NOMO-1 treated with dmso at 0.1 percent for 144 hours (cell line): ENCODE measurements at regions not wholly inside any gene's neighbourhood (a gene's known extent, or its start where the extent isn't known, plus 50 kb on each side); places are given as distances from the start of the nearest gene placed in this dataset.

ENCODE experiments used
- DNase-seq: peaks from one replicate; lab custom pipeline; 2025; ENCODE audit not compliant: unreplicated experiment; lab: John Stamatoyannopoulos, UW

DNA sequence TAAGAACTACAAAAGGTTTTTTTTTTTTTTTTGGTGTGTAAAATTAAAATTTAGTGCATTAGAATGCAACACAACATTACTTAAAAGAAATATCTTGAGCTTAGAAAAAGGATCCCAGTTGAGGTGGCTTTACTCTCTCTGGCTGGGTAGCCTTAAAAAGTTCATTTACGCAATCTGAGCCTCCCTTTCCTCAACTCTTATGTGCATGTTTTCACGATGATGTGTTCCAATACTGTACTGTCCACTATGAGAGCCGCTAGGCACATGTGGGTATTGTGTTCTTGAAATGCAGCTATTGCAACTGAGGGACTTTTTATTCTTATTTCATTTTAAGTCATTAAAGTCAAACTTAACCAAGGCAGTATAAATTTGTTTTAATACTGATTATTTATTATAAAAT is 460.9 kb upstream of the SYT1 start:
- DNase-seq: no peak

DNA sequence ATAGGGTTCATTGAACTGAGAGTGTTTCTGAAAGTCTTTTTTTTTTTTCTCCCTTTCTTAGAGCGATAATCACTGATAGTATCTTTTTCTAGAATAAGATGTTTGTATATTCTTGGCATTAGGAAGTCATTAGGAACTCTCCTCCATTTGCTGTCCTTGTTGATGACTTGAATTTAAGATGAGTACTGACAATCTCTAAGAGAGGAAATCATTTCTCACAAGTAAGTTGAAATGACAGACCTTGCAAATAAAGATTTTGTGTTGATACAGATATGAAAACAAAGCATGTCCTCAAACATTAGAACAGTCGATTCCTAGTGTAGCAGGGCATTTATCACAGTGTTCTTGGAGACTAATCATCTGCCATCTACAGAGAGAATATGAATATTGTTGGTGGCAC is 458.4 kb upstream of the SYT1 start:
- no peak for DNase-seq

DNA sequence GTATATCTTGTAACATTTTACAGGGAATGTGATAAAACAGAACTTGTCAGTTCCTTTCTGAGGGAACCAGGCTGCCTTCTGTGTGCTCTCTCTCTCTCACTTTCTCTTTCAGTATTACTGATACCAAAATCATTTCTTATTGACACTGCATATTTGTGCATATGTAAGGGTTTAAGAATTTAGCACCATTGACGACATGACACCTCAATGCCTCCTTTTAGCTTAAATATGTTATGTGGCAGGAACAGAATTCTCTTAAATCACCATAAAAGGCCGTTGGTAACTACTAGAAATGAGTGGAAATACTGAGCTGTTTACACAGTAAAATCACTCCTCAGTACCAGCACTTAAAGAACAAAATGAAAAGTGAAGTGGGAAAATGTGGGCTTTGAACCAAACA is 457.7 kb upstream of the SYT1 start:
- DNase-seq: no peak

DNA sequence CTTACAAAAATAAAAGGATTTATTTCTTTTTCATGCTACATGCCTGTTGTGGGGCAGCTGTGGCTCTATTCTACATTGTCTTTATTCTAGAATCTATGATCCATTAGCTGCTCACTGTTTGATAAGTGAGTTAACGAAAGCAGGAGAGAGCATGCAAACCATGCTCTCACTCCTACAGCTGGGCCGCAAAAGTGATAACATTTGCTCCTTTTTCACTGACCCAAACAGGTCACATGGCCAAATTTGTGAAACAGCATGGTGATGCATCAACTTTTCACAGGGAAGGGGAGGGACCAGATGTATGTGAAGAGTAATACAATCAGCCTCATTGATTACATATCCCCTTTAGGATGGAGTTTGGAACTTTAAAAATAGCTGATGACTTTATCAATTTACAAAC is 456.9 kb upstream of the SYT1 start:
- DNase-seq: no peak

DNA sequence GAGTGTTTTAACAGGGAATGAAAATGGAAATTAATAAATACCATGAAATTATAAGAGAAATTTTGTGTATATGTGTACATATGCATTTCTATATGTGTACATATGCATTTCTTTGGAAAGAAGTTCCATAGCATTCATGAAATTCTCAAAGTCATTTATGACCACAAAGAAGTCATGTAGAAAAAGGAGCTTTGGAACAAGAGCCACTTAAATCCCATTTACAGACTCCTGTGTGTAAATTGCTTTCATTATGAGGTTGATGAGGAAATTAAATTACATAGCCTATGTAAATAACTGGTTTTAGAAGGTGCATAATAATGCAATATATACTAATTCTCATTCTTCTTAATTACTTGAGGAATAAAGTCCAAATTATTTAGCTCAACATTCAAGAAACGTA is 450.5 kb upstream of the SYT1 start:
- DNase-seq: no peak

DNA sequence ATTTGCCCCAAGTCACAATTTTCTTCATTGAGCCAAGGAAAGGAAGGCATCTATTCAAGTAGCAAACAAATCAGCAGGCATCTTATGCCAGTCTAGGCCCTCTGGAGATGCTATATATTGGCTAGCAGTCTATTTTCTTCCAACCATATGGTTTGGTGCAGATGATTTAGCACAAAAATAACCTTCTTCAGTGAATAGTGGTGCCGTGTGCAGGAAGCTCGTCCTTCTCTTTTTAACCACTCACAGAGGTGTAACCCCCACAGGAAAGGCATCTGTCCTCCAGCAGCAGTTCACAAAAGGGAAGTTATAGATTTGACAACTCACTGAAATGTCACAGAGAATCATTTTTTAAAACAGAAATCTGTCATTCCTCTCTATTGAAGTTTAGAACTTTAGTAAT is 445.7 kb upstream of the SYT1 start:
- DNase-seq: peak; percentile 75

DNA sequence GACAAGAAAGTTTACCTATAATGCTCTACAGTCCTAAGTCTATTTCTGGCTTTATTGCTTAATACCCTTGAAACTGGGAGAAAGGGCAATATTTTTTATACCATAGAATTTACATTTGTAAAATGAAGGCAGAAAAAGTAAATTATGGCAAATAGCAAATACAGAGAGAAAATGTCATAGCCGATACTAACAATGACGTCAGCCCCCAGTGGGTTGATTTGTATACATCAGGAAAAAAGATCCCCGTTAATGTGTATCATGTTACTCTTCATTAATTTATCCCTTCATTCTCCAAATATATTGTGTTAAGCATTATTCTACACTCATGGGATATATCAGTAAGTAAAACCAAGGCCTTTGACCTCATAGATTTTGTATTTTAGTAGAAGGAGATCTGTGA is 445.1 kb upstream of the SYT1 start:
- no peak for DNase-seq

DNA sequence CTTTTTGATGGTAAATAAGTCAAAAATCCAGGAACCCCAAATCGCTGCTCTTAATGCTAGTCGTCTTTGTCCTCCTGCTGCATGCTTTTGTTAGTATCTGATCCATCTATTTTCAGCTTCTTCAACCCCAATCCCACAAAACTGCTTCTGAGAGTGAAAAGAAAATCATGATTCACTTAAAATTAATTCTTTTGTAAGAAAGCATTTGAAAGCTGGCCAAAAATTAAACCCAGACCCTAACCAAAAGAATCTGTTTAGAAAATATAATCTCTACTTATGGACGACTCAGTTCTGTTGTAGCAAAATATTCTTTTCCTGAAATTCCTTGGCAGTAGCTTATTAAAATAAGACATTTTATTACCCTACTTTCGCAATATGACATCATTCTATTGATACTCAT is 443.6 kb upstream of the SYT1 start:
- DNase-seq: no peak

DNA sequence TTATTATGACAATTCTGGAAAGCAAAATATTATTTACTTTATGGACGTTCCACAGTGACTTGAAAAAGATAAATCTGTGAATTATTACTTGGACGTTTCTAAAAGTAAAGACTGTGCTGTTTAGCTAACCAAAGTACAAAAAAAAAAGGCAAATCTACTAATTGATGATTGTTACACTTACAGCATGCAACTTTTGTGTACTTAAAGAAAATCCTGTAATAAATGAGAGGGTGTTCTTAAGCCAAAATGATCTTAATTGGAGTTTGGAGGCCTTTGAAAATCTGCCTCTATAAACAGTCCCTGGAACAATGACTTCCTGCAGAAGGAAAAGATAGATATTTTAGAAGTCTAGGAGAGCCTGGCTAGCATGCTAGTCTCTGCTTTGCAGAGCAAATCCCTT is 434.0 kb upstream of the SYT1 start:
- no peak for DNase-seq

DNA sequence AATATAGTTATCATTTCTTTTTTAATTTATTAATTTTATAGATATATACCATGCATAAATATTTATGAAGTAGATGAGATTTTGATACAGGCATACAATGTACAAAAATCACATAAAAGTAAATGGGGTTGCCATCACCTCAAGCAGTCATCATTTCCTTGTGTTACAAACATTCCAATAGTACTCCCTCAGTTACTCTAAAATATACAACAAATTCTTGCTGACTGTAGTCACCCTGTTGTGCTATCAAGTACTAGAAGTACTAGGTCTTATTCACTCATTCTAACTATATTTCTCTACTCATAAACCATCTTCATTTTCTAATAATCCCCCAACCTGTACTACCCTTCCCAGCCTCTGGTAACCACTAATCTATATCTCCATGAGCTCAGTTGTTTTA is 432.6 kb upstream of the SYT1 start:
- no peak for DNase-seq

DNA sequence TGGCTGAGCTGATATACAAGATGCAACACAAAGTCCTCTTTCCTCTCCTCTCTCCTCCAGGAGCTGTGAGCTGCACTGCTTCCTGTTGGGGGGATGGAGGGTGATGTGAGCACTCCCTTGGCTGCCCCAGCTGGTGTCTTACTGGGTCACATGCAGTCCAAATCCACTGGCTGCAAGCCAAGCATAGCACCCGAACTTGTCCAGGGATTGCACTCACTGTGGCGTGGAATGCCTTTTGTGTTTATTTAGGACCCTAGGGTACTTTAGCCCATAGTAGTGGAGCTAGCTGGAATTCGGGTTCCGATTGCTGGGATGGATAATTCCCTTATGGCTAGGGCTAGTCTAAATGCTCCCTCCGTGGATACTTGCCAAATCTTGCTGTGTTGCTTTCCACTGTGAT is 424.9 kb upstream of the SYT1 start:
- DNase-seq: no peak

DNA sequence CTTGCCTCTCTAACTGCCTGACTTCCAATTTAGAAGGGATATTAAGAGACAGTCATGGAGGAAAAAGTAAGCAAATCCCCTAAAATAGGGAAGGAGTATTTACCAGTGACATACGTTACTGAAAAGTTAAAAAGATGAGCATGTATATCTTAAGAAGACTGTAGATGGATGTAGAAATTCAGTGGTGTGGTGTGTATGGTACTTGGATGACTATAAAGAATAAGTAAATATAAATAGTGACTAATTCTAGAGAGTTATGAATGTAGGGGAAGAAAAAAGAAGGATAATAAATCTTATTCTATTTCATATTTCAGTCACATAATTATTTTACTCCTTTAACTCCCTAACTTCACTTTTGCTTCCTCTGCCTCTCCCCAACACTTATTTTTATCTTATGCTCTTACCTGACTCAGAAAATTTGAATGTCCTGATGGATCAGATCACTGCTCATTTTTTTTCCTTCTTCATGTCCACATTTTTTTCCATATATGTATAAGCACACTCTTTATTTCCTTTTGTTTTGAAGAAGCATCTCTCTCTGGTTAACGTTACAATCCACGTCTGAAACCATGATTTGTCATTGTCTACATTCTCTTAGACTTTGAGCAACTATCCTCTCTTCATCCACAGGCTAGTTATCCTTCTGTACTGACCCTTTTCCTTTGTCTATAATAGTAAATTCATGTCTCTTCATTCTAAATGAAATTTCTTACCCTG is 422.7 kb upstream of the SYT1 start:
- no peak for DNase-seq

DNA sequence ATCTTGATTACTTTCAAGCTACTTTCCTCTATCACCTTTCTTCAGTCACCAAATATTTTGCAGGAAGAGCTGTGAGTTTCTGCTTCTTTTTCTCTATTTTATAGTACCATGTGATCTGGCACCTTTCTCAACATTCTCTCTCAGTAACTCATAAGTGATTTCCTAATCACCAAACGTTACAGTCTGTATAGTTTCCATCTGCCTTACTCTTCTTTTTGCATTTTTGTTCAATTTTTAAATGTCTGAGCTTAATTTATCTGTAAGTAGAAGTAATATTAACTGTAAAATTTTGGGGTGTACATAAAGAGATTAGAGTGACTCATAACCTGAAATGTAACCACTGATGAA is 422.1 kb upstream of the SYT1 start:
- DNase-seq: no peak

DNA sequence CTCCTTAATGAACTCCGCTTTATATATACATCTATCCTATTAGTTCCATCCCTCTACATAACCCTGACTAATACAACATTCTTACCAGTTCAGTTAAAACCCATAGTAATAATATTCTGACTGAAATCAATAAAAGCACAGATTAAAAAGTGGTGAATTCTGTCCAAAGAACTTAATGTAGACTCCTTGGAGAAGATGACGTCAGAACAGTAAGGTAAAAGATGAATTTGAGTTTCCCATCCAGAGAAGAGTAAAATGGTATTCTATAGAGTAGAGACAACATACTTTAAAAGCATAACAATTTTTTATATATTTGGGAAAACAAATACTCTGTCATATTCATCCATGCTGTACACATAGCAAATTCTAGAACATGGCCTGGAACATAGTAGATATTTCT is 418.0 kb upstream of the SYT1 start:
- no peak for DNase-seq

DNA sequence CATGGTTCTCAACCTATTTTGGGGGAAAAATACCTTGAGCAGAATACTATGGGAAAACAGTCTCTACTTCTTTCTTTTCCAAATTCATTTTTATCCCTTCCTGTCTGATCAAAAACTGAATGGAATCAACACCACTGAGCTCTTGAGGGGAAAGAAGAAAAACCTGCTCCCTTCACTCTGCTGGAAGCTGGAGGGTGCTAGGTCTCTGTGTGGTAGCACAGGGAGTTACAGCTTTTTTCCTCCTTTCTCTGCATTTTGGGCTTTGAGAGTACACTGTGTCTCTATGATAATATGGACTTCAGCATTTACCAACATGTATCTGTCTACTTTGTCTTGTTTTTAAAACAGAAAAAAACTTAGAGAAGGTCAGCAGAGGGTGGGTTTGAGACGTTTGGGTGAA is 417.2 kb upstream of the SYT1 start:
- no peak for DNase-seq

DNA sequence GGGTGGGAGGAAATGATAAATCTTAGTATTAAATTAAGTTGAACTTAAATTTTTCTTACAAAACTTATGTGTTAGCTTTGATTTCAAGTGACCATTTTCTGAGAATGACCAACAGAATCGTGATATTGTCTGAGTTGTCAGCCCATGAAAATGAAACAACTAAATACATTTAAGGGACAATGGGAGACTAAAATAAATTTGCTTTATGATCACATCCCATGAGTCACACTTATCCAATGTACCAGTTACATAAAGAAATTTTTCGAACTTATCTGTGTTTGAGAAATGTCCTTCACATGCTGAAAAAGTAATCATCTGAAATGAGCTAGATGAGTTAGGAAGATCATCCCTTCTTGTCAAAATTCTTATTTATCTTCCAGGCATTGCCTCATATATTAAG is 415.9 kb upstream of the SYT1 start:
- no peak for DNase-seq

DNA sequence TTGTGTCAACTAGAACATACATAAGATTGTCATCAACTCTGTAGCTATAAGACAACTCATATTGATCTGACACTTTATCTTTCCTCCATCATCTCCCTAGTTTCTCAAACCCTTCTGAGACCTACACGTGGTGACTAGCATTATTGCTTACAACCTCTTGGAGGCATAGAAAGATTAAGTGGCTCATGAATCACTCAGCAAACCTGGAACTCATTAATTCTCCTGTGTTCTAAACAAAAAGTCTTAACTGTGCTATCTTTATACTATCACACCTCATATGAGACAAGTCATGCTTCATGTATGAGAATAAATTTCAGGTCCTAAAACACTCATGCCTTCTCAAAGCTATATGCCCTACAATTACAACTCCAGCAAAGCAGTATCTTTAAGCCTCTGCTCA is 408.6 kb upstream of the SYT1 start:
- no peak for DNase-seq

DNA sequence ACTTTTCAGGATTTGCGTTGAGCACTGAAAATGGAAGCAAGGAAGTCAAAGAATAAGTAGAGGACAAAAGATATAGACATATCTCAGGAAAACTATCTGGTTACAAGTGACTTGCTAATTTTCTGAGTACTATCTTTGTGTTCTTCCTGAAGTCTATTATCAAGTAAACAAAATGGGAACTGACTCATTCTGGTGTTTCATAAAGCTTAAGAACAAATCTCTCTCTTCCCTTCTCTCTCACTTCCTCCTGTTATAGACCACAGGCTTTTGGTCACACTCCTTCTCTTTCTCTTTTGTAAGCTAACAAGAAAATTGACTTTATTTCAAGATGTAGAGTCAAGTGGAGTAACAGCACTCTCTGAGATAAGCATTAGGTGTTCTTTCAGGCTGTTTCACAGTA is 406.6 kb upstream of the SYT1 start:
- peak; percentile 79 for DNase-seq

DNA sequence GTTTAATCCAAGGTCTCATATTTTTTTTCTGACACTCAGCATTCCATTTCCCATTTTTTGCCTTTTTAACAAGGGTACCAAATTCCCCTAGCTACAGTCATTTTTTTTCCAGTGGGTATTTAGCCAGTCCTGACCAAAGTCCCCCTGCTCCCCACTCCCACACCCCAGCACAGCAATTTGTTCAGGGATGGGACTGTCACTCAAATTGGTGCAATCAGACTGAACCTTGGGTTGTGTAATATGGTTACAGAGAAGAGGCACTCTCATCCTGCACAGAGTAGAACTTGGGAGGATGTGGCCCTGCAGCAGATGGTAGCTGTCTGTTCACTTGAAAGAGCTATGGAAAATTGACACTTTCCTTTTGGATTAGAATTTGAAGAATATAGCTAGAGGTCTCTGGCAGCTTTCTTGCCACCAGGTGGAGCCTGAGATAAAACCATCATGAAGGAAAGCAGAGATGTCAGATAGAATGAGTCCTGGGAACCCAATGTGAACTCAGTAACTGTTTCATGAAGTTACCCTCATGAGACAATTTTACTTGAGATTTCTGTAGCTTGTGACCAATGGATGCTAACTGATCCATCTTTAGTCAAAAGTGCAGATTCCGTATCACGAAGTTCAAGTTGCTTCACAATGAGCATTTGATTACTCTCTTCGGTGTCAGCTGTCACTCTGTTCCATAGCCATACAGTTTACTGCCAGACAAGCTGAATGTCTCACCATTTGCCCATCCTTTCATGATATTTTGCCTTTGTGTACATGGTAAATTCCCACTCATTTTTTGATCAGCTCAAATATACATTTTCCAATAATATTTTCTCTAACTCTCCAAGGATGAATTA is 394.0 kb upstream of the SYT1 start:
- no peak for DNase-seq

DNA sequence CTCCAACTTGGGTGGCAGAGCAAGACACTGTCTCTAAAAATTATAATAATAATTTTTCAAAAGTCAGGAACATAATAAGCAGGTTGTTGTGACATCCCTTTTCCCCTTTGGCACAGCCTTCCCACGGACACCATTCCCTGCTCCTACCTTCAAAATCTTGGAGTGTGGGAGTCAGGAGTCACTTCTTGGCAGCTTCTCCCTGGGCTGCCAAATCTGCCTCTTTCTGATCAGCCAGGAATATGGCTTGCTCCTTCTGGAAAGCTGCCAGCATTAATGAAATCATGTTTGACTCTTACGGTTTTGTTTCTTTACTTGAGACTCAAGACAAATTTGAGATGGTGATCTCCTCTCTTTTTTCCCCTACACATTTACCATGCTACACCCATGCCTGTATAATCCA is 391.4 kb upstream of the SYT1 start:
- DNase-seq: no peak

DNA sequence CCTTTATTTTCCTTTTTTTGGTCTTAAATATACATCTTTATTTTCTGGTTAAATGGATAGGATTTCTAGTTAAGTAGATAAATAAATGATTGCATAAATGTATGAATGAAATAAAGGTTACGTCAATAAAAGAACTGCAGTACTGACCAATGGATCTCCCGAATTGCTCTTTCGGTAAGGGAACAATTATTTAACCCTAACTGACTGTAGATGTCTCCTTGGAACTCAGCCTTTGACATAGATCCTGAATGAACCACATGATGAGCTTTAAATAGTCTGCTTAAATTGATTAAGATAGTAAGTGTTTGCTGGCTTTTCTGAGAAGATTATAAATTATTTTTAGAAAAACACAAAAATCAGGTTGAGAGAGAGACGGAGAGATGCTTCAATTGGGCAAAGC is 391.0 kb upstream of the SYT1 start:
- no peak for DNase-seq

DNA sequence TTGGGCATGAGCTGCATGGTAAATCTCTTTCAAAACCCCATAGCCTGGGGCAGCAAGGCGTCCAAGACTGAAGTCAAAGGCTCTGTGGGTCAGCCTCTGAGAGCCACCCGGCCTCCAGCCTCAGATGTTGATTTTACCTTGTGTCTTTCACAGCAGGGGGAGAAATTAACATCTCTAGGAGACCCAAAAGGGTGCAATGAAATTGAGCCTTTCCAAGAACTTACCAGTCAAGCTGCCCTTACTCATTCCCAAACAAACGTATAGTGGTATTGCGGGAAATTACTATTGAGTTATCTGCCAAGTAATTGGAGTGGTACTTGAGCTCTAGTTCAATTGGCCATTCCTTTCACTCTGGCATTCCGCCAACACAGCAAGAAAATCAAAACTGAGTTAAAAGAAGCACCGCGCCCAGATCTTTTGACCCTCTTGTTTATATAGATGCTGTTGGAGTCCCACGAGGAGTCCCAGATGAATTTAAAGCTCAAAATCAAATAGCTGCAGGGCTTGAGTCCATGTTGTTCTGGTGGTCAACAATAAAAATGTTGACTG is 380.7 kb upstream of the SYT1 start:
- no peak for DNase-seq

DNA sequence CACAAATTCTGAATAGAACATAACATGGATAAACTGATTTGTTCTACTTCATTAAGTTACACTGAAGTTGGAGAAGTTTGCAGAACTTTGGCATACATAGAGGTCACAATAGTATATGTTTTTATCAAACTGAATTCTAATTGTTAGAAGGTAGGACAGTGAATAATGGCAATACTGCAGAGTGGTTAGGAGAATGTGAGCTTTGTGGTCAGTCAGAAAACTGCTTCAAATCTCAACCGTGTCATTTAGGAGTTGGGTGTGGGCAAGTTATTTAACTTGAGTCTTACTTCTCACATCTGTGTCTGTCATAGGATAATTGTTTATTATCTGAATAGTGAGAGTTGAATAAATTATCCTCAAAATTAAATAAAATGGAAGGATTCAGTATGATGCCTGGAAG is 374.6 kb upstream of the SYT1 start:
- DNase-seq: no peak
